ENCODE measurements at regions not wholly inside any gene's neighbourhood (a gene's known extent, or its start where the extent isn't known, plus 50 kb on each side); places are given as distances from the start of the nearest gene placed in this dataset.

- 84% methylated on average over 23 of the region's 23 CpGs for WGBS
- Histone ChIP-seq H3K4me1 (ENCODE audit: control insufficient read depth, insufficient read depth, low read length) (no peaks in the 10 kb centered on the region), H3K4me3 (ENCODE audit: low read length) (no peak overlapping the region), H3K27me3 (ENCODE audit: control insufficient read depth, insufficient read depth) (no peaks in the 10 kb centered on the region), H3K9me3 (ENCODE audit: control insufficient read depth, low read length) (no peaks in the 10 kb centered on the region), H3K27ac (ENCODE audit: low read length) (no peak overlapping the region)
- ATAC-seq = peak in 1 of 2 donors; percentile 31
- peak in 1 of 3 donors; percentile 38 for DNase-seq
- intact Hi-C loops (cut with DNase I) = no loop called here
Measured at GRCh38 chr6:170212051-170212756, 78.7 kb downstream of the DLL1 start.

GRCh38 chr6:170211404-170212025 is 79.4 kb downstream of the DLL1 start:
- DNase-seq (no peak), ATAC-seq (peak in 1 of 2 donors; percentile 11)
- 84% methylated on average over 14 of the region's 14 CpGs for WGBS

GRCh38 chr6:170210651-170211403 is 80.1 kb downstream of the DLL1 start:
- H3K4me3 ChIP-seq (ENCODE audit: low read length) = no peak overlapping the region
- H3K27ac ChIP-seq (ENCODE audit: low read length) = no peak overlapping the region
- intact Hi-C loops (cut with DNase I) = no loop called here
- DNase-seq (no peak), ATAC-seq (no peak)
- no peaks in the 10 kb centered on the region for H3K4me1 ChIP-seq (ENCODE audit: control insufficient read depth, insufficient read depth, low read length)
- 73% methylated on average over 11 of the region's 11 CpGs for WGBS
- no peaks in the 10 kb centered on the region for H3K9me3 ChIP-seq (ENCODE audit: control insufficient read depth, low read length)
- no peaks in the 10 kb centered on the region for H3K27me3 ChIP-seq (ENCODE audit: control insufficient read depth, insufficient read depth)

More at GRCh38 chr6:170211404-170212025, 79.4 kb downstream of the DLL1 start:
- H3K9me3 ChIP-seq (ENCODE audit: control insufficient read depth, low read length) = no peaks in the 10 kb centered on the region
- intact Hi-C loops (cut with DNase I) = no loop called here
- H3K4me3 ChIP-seq (ENCODE audit: low read length) = no peak overlapping the region
- H3K27ac ChIP-seq (ENCODE audit: low read length) = no peak overlapping the region
- H3K27me3 ChIP-seq (ENCODE audit: control insufficient read depth, insufficient read depth) = no peaks in the 10 kb centered on the region
- no peaks in the 10 kb centered on the region for H3K4me1 ChIP-seq (ENCODE audit: control insufficient read depth, insufficient read depth, low read length)

- no peak overlapping the region for H3K4me3 ChIP-seq (ENCODE audit: low read length)
- ATAC-seq (no peak), DNase-seq (no peak)
- intact Hi-C loops (cut with DNase I) = no loop called here
- H3K27me3 ChIP-seq (ENCODE audit: control insufficient read depth, insufficient read depth) = no peaks in the 10 kb centered on the region
- 83% methylated on average over 20 of the region's 20 CpGs for WGBS
- H3K9me3 ChIP-seq (ENCODE audit: control insufficient read depth, low read length) = no peaks in the 10 kb centered on the region
- H3K4me1 ChIP-seq (ENCODE audit: control insufficient read depth, insufficient read depth, low read length) = no peaks in the 10 kb centered on the region
- H3K27ac ChIP-seq (ENCODE audit: low read length) = no peak overlapping the region
Measured at GRCh38 chr6:170210026-170210390, 80.9 kb downstream of the DLL1 start.

DNA sequence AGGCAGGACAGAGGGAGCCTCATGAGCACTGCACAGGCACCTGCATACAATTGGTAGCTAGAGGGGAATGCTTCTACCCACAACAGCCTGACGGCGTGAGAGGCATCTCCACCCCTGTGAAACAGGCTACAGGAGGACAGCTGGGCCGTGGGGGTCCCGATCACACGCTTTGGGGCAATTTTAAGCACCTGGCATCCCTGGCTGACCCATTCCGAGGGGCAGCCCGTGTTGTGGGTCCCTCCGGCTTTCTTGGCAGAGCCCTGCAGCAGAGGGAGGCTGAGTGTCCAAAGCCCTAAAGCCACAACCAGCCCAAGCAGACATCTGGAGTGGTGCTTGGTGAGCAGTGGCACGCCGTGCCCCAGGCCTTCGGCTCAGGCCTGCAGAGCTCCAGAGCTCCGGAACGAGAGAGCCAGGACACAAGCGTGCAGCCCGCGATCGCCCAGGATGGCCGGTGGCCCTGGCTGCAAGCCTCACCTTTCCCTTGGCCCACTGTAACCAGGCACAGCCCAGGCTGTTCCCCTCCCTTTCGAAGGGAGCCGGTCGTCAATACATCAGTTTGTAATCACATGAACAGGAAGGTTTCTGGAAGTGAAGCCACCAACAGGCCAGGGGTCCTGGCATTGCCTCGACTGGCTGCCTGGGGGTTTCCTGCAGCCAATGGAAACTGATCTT is 81.4 kb downstream of the DLL1 start:
- H3K4me3 ChIP-seq (ENCODE audit: low read length) = no peak overlapping the region
- intact Hi-C loops (cut with DNase I) = no loop called here
- no peaks in the 10 kb centered on the region for H3K4me1 ChIP-seq (ENCODE audit: control insufficient read depth, insufficient read depth, low read length)
- no peak overlapping the region for H3K27ac ChIP-seq (ENCODE audit: low read length)
- ATAC-seq (no peak), DNase-seq (no peak)
- WGBS = 82% methylated on average over 22 of the region's 22 CpGs
- H3K27me3 ChIP-seq (ENCODE audit: control insufficient read depth, insufficient read depth) = no peaks in the 10 kb centered on the region
- no peaks in the 10 kb centered on the region for H3K9me3 ChIP-seq (ENCODE audit: control insufficient read depth, low read length)

- intact Hi-C loops (cut with DNase I) = no loop called here
- Histone ChIP-seq H3K4me1 (ENCODE audit: control insufficient read depth, insufficient read depth, low read length) (no peaks in the 10 kb centered on the region), H3K27ac (ENCODE audit: low read length) (no peak overlapping the region), H3K27me3 (ENCODE audit: control insufficient read depth, insufficient read depth) (no peaks in the 10 kb centered on the region), H3K4me3 (ENCODE audit: low read length) (no peak overlapping the region), H3K9me3 (ENCODE audit: control insufficient read depth, low read length) (no peaks in the 10 kb centered on the region)
- 88% methylated on average over 18 of the region's 18 CpGs for WGBS
- ATAC-seq (no peak), DNase-seq (no peak)
Measured at GRCh38 chr6:170208651-170209353, 82.1 kb downstream of the DLL1 start.

GRCh38 chr6:170208182-170208601 is 82.7 kb downstream of the DLL1 start:
- intact Hi-C loops (cut with DNase I) = no loop called here
- DNase-seq (peak in 1 of 3 donors; percentile 42), ATAC-seq (no peak)
- no peaks in the 10 kb centered on the region for H3K4me1 ChIP-seq (ENCODE audit: control insufficient read depth, insufficient read depth, low read length)
- no peak overlapping the region for H3K4me3 ChIP-seq (ENCODE audit: low read length)
- WGBS = 91% methylated on average over 15 of the region's 15 CpGs
- no peaks in the 10 kb centered on the region for H3K27me3 ChIP-seq (ENCODE audit: control insufficient read depth, insufficient read depth)
- H3K9me3 ChIP-seq (ENCODE audit: control insufficient read depth, low read length) = no peaks in the 10 kb centered on the region
- H3K27ac ChIP-seq (ENCODE audit: low read length) = no peak overlapping the region

DNA sequence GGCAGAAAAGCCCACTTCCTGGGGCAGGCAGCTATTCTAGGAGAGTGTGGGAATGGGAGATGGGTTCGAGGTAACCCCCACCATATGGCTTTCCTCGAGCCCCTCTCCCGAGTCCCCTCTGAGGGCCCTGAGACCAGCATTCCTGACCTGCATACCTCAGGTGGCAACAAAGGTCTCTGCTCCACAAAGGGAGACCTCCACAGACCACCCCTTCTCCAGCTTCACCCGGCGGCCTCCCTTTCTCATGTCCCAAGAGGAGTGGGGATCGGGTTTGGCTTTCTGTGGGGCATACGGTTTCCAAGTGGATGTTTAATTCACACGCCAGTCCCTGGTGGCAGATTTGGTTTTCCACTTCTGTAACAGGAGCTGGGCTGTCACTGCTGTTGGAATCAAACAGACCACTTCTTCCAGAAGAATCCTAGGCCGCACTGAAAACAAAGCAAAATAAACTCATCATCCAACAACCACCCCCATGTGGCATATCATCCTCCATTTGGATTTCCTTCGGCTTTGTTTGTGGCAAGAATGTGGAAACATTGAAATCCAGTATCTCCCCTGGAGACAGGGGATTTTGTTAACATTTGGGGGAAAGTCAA is 83.2 kb downstream of the DLL1 start:
- no peak overlapping the region for H3K4me3 ChIP-seq (ENCODE audit: low read length)
- 87% methylated on average over 10 of the region's 10 CpGs for WGBS
- DNase-seq = no peak
- intact Hi-C loops (cut with DNase I) = no loop called here
- ATAC-seq = no peak
- no peaks in the 10 kb centered on the region for H3K27me3 ChIP-seq (ENCODE audit: control insufficient read depth, insufficient read depth)
- H3K9me3 ChIP-seq (ENCODE audit: control insufficient read depth, low read length) = no peaks in the 10 kb centered on the region
- no peak overlapping the region for H3K27ac ChIP-seq (ENCODE audit: low read length)
- H3K4me1 ChIP-seq (ENCODE audit: control insufficient read depth, insufficient read depth, low read length) = no peaks in the 10 kb centered on the region

DNA sequence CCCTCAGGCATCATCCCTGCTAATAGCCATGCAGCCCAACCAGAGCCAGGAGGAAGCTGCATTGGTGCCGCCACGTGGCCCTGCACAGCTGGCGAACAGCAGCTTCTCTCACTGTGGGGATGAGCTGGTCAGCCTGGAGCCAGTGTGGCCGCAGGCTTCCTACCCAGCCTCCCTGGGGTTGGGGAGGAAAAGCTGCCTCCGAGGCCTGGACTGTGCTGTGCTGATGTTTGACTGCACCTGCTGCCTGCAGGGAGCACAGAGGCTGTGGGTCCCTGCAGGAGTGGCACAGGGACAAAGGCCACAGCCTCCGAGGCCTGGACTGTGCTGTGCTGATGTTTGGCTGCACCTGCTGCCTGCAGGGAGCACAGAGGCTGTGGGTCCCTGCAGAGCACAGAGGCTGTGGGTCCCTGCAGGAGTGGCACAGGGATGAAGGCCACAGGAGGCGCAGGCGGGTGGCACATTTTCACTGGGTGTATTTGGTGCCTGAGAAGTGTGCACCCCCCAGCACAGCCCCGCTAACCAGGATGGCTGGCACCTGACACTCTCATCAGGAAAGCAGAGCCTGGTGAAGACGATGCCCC is 83.9 kb downstream of the DLL1 start:
- DNase-seq = no peak

DNA sequence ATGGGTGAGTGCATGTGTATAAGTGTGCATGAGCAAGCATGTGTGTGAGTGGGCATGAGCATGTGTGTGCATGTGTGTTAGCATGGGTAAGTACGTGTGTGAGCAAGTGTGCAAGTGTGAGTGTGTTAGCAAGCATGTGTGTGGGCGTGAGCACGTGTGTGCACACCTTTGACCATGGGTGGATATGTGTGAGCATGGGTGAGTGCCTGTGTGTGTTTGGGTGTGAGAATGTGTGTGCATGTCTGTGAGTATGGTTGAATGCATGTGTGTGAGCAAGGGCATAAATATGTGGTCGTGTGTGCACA is 84.6 kb downstream of the DLL1 start:
- intact Hi-C loops (cut with DNase I) = no loop called here
- Histone ChIP-seq H3K4me3 (ENCODE audit: low read length) (no peak overlapping the region), H3K4me1 (ENCODE audit: control insufficient read depth, insufficient read depth, low read length) (no peaks in the 10 kb centered on the region), H3K9me3 (ENCODE audit: control insufficient read depth, low read length) (no peaks in the 10 kb centered on the region), H3K27me3 (ENCODE audit: control insufficient read depth, insufficient read depth) (no peaks in the 10 kb centered on the region), H3K27ac (ENCODE audit: low read length) (no peak overlapping the region)
- DNase-seq (no peak), ATAC-seq (no peak)
- WGBS = 96% methylated on average over 4 of the region's 4 CpGs

More for the DNA sequence above, 83.9 kb downstream of the DLL1 start:
- Histone ChIP-seq H3K27ac (ENCODE audit: low read length) (no peak overlapping the region), H3K9me3 (ENCODE audit: control insufficient read depth, low read length) (no peaks in the 10 kb centered on the region), H3K4me3 (ENCODE audit: low read length) (no peak overlapping the region), H3K27me3 (ENCODE audit: control insufficient read depth, insufficient read depth) (no peaks in the 10 kb centered on the region), H3K4me1 (ENCODE audit: control insufficient read depth, insufficient read depth, low read length) (no peaks in the 10 kb centered on the region)
- ATAC-seq = no peak
- 92% methylated on average over 10 of the region's 10 CpGs for WGBS
- intact Hi-C loops (cut with DNase I) = no loop called here

All from right cardiac atrium (tissue), 5 donors.